H9 (cell line): ENCODE measurements at regions not wholly inside any gene's neighbourhood (a gene's known extent, or its start where the extent isn't known, plus 50 kb on each side); places are given as distances from the start of the nearest gene placed in this dataset.
A peak's percentile ranks its signal among the peaks of the same experiment; 100 is the strongest.
"Not testable (repeated sequence)": the region's sequence is repeated elsewhere in the genome, so short reads cannot be mapped to it uniquely, and the experiment has no call there.

Experiments
- DNase-seq: peaks from one replicate; pipeline ENCODE4 v3.0.0-alpha.2; 2017
- H2AFZ ChIP-seq: one replicate; pipeline ENCODE4 v1.6.1; 2013; ENCODE audit warnings: mild to moderate bottlenecking, low read length, control low read depth, moderate library complexity
- H2AK5ac ChIP-seq: 2 replicates; pipeline ENCODE4 v1.6.1; 2013; ENCODE audit warnings: low read length, control low read depth, mixed read lengths; ENCODE audit not compliant: insufficient read length
- H2BK120ac ChIP-seq: one replicate; pipeline ENCODE4 v1.6.1; 2013; ENCODE audit warnings: low read depth, mild to moderate bottlenecking, low read length, control low read depth, inconsistent platforms; ENCODE audit not compliant: poor library complexity, severe bottlenecking
- H2BK12ac ChIP-seq: 2 replicates; pipeline ENCODE4 v1.6.1; 2013; ENCODE audit warnings: low read length, control low read depth, mixed read lengths, low read depth; ENCODE audit not compliant: insufficient read length
- H2BK15ac ChIP-seq: 2 replicates; pipeline ENCODE4 v1.6.1; 2013; ENCODE audit warnings: low read depth, low read length, control low read depth
- H2BK20ac ChIP-seq: one replicate; pipeline ENCODE4 v1.6.1; 2013; ENCODE audit warnings: low read depth, mild to moderate bottlenecking, low read length, control low read depth, inconsistent platforms; ENCODE audit not compliant: poor library complexity, severe bottlenecking
- H2BK5ac ChIP-seq: 2 replicates; pipeline ENCODE4 v1.6.1; 2013; ENCODE audit warnings: low read length, control low read depth, mixed read lengths; ENCODE audit not compliant: insufficient read length
- H3K14ac ChIP-seq: 2 replicates; pipeline ENCODE4 v1.6.1; 2013; ENCODE audit warnings: low read length, control low read depth; ENCODE audit not compliant: insufficient read depth
- H3K18ac ChIP-seq: 2 replicates; pipeline ENCODE4 v1.6.1; 2013; ENCODE audit warnings: low read depth, mild to moderate bottlenecking, mixed read lengths, low read length, control low read depth; ENCODE audit not compliant: insufficient read length
- H3K23ac ChIP-seq: 2 replicates; pipeline ENCODE4 v1.6.1; 2013; ENCODE audit warnings: low read length, control low read depth, mixed read lengths, low read depth; ENCODE audit not compliant: insufficient read length
- H3K23me2 ChIP-seq: 2 replicates; pipeline ENCODE4 v1.6.1; 2013; ENCODE audit warnings: low read depth, mild to moderate bottlenecking, mixed read lengths, low read length, control low read depth; ENCODE audit not compliant: insufficient read length, poor library complexity, severe bottlenecking
- H3K27ac ChIP-seq: 2 replicates; pipeline ENCODE4 v1.5.1; 2013; ENCODE audit warnings: low read length, control low read depth, mixed read lengths, low read depth; ENCODE audit not compliant: insufficient read length
- H3K27me3 ChIP-seq: 2 replicates; pipeline ENCODE4 v1.6.1; 2013; ENCODE audit warnings: low read length, control low read depth, inconsistent platforms; ENCODE audit not compliant: insufficient read depth
- H3K4ac ChIP-seq: 2 replicates; pipeline ENCODE4 v1.6.1; 2013; ENCODE audit warnings: low read depth, mild to moderate bottlenecking, control low read depth, inconsistent platforms, low read length, moderate library complexity
- H3K4me1 ChIP-seq: 2 replicates; pipeline ENCODE4 v1.6.1; 2013; ENCODE audit warnings: low read length, control low read depth, inconsistent platforms; ENCODE audit not compliant: insufficient read depth
- H3K4me2 ChIP-seq: 2 replicates; pipeline ENCODE4 v1.6.1; 2013; ENCODE audit warnings: low read length, control low read depth, mixed read lengths; ENCODE audit not compliant: insufficient read length, insufficient read depth
- H3K56ac ChIP-seq: 2 replicates; pipeline ENCODE4 v1.6.1; 2013; ENCODE audit warnings: low read depth, mild to moderate bottlenecking, mixed read lengths, low read length, control low read depth; ENCODE audit not compliant: insufficient read length
- H3K79me1 ChIP-seq: 2 replicates; pipeline ENCODE4 v1.6.1; 2013; ENCODE audit warnings: low read depth, mild to moderate bottlenecking, moderate library complexity, low read length, control low read depth, inconsistent platforms; ENCODE audit not compliant: insufficient read depth, poor library complexity, severe bottlenecking
- H3K79me2 ChIP-seq: 2 replicates; pipeline ENCODE4 v1.6.1; 2013; ENCODE audit warnings: low read length, control low read depth, inconsistent platforms; ENCODE audit not compliant: insufficient read depth
- H3K9ac ChIP-seq: 2 replicates; pipeline ENCODE4 v1.6.1; 2013; ENCODE audit warnings: low read length, control low read depth, mixed read lengths; ENCODE audit not compliant: insufficient read length; ENCODE audit errors: extremely low read depth
- H3K9me3 ChIP-seq: one replicate; pipeline ENCODE4 v1.6.1; 2013; ENCODE audit warnings: low read depth, low read length, inconsistent platforms; ENCODE audit not compliant: control insufficient read depth
- H3T11ph ChIP-seq: one replicate; pipeline ENCODE4 v1.6.1; 2013; ENCODE audit warnings: mild to moderate bottlenecking, low read length, control low read depth, inconsistent platforms
- H4K20me1 ChIP-seq: one replicate; pipeline ENCODE4 v1.6.1; 2013; ENCODE audit not compliant: control insufficient read depth, insufficient read length, insufficient read depth
- H4K5ac ChIP-seq: 2 replicates; pipeline ENCODE4 v1.6.1; 2013; ENCODE audit warnings: low read depth, mild to moderate bottlenecking, mixed read lengths, low read length, control low read depth; ENCODE audit not compliant: insufficient read length
- H4K8ac ChIP-seq: replicated peaks from 2 replicates; pipeline ENCODE4 v1.6.1; 2013; ENCODE audit warnings: low read length, control low read depth, mixed read lengths, low read depth; ENCODE audit not compliant: insufficient read length
- H4K91ac ChIP-seq: 2 replicates; pipeline ENCODE4 v1.6.1; 2013; ENCODE audit warnings: low read depth, mild to moderate bottlenecking, moderate library complexity, mixed read lengths, low read length, control low read depth; ENCODE audit not compliant: insufficient read length
- H3K27ac Mint-ChIP-seq, 3 experiments: 2 replicates in 2 of 3; 3 replicates in 1 of 3; pipeline ENCODE4 v1.8.0; 2020 to 2021; ENCODE audit warnings: mixed read lengths in 3 of 3, mild to moderate bottlenecking in 1 of 3, moderate library complexity in 1 of 3
- H3K27me3 Mint-ChIP-seq: 2 replicates; pipeline ENCODE4 v1.8.0; 2021; ENCODE audit warnings: low read depth, mild to moderate bottlenecking, moderate library complexity, mixed read lengths
- H3K36me3 Mint-ChIP-seq, 3 experiments: 2 replicates in 2 of 3; 3 replicates in 1 of 3; pipeline ENCODE4 v1.8.0; 2020 to 2021; ENCODE audit warnings: low read depth in 3 of 3, mixed read lengths in 3 of 3; ENCODE audit not compliant: insufficient read depth in 1 of 3
- H3K4me1 Mint-ChIP-seq, 2 experiments: 2 replicates each; pipeline ENCODE4 v1.8.0; 2020; ENCODE audit warnings: mixed read lengths in 2 of 2
- H3K4me3 Mint-ChIP-seq, 2 experiments: 2 replicates in 1 of 2; 3 replicates in 1 of 2; pipeline ENCODE4 v1.8.0; 2020 to 2021; ENCODE audit warnings: mild to moderate bottlenecking in 2 of 2, mixed read lengths in 2 of 2, moderate library complexity in 1 of 2
- H3K9me3 Mint-ChIP-seq, 2 experiments: 2 replicates in 1 of 2; 3 replicates in 1 of 2; pipeline ENCODE4 v1.8.0; 2020; ENCODE audit warnings: mild to moderate bottlenecking in 2 of 2, mixed read lengths in 2 of 2, moderate library complexity in 1 of 2
- WGBS: extraction: QIAGEN DNeasy Blood & Tissue Kit; methylation state at CpG from one replicate; pipeline ENCODE4 v1.1.7; 2013; ENCODE audit warnings: missing lambda C conversion rate, low lambda C conversion rate, mixed read lengths; ENCODE audit not compliant: insufficient read length; ENCODE audit errors: extremely low coverage; 5-methylcytosine and 5-hydroxymethylcytosine counted together
- TF ChIP-seq, protein P1 (sequence below): fragments of 200-600 bp; sonication (generic); conservative IDR thresholded peaks from 3 replicates; pipeline ENCODE4 v1.8.0; 2021; ENCODE audit warnings: antibody characterized with exemption, mild to moderate bottlenecking

DNA sequence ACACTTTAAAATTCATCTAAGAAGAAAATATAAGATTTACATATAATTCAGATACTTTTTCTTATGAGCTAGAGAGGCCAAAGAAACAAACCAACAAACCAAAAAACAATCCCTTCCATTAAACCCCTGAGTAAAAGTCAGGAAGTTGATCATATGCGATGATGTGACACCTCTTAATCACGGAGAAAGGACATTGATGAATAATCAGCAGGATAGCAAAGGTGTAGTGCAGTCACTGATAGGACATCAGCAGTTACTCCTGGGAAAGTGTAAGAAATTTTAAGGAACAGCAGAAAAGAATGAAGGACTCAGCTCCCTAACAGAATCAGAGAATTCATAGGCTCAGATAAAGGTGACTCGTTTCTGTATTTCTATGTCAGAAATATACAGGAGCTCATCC lies 202.4 kb upstream of the EDNRB start:
- peak overlapping the region; percentile 6 to 77 (median 36); a peak in 1 of 7 replicates for H3K27ac Mint-ChIP-seq

GRCh38 chr13:78120144-78120543 lies 201.5 kb upstream of the EDNRB start:
- not testable (repeated sequence) for H3K56ac ChIP-seq, H2AK5ac ChIP-seq, H4K5ac ChIP-seq, DNase-seq, H3K4ac ChIP-seq, H2AFZ ChIP-seq, H2BK120ac ChIP-seq, H4K8ac ChIP-seq, H2BK20ac ChIP-seq, H3K79me1 ChIP-seq, H3K79me2 ChIP-seq, H3K4me2 ChIP-seq, H3K4me3 Mint-ChIP-seq, H3K27me3 ChIP-seq, H3T11ph ChIP-seq, H3K9me3 ChIP-seq, H2BK5ac ChIP-seq, H3K23me2 ChIP-seq, H2BK12ac ChIP-seq, H3K27ac Mint-ChIP-seq, H4K20me1 ChIP-seq, H3K9ac ChIP-seq, H3K27ac ChIP-seq, H3K4me1 ChIP-seq, H3K18ac ChIP-seq, H3K23ac ChIP-seq, H3K27me3 Mint-ChIP-seq, H3K14ac ChIP-seq, H4K91ac ChIP-seq, H2BK15ac ChIP-seq
- Mint-ChIP-seq H3K9me3 (peaks cover 0 to 20% of the 10 kb centered on the region in 2 experiments; a peak in 3 of 5 replicates), H3K4me1 (peaks cover 19 to 27% of the 10 kb centered on the region in 2 experiments), H3K36me3 (peaks cover 5 to 10% (median 6%) of the 10 kb centered on the region in 3 experiments; a peak in 6 of 7 replicates)
- WGBS: no CpG with 5 or more reads among the region's 1 CpG

More for the DNA sequence above, 202.4 kb upstream of the EDNRB start:
- Histone ChIP-seq H4K91ac (no peak overlapping the region), H3K27ac (no peak overlapping the region), H3K4ac (no peak overlapping the region), H3K18ac (no peak overlapping the region), H2BK5ac (no peak overlapping the region), H3K23ac (no peak overlapping the region), H2AK5ac (no peak overlapping the region), H3K79me2 (no peaks in the 10 kb centered on the region), H3K4me2 (no peak overlapping the region), H4K8ac (no peak overlapping the region), H3T11ph (no peak overlapping the region), H3K14ac (no peak overlapping the region), H2BK12ac (no peak overlapping the region), H3K23me2 (no peaks in the 10 kb centered on the region), H3K79me1 (no peaks in the 10 kb centered on the region), H3K27me3 (no peaks in the 10 kb centered on the region), H3K4me1 (peaks cover 9% of the 10 kb centered on the region), H4K20me1 (no peaks in the 10 kb centered on the region), H2BK20ac (no peak overlapping the region), H2BK120ac (no peak overlapping the region), H2BK15ac (no peak overlapping the region), H3K9ac (no peak overlapping the region), H4K5ac (no peak overlapping the region), H2AFZ (peak overlapping the region; percentile 14), H3K9me3 (no peaks in the 10 kb centered on the region), H3K56ac (no peak overlapping the region)
- TF ChIP-seq, protein P1, sequence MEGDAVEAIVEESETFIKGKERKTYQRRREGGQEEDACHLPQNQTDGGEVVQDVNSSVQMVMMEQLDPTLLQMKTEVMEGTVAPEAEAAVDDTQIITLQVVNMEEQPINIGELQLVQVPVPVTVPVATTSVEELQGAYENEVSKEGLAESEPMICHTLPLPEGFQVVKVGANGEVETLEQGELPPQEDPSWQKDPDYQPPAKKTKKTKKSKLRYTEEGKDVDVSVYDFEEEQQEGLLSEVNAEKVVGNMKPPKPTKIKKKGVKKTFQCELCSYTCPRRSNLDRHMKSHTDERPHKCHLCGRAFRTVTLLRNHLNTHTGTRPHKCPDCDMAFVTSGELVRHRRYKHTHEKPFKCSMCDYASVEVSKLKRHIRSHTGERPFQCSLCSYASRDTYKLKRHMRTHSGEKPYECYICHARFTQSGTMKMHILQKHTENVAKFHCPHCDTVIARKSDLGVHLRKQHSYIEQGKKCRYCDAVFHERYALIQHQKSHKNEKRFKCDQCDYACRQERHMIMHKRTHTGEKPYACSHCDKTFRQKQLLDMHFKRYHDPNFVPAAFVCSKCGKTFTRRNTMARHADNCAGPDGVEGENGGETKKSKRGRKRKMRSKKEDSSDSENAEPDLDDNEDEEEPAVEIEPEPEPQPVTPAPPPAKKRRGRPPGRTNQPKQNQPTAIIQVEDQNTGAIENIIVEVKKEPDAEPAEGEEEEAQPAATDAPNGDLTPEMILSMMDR: no peak
- Mint-ChIP-seq H3K36me3 (peaks cover 5 to 9% (median 6%) of the 10 kb centered on the region in 3 experiments; a peak in 6 of 7 replicates), H3K4me3 (no peak overlapping the region), H3K4me1 (peaks cover 19 to 27% of the 10 kb centered on the region in 2 experiments), H3K9me3 (peaks cover 0 to 17% of the 10 kb centered on the region in 2 experiments; a peak in 3 of 5 replicates), H3K27me3 (no peaks in the 10 kb centered on the region; the same call in 1 of the 2 replicates)
- DNase-seq: no peak
- WGBS: no CpG with 5 or more reads among the region's 3 CpGs
